Activated CD8-positive, alpha-beta memory T cell treated with anti-CD3 and anti-CD28 coated beads, Interleukin-2, amount 50 U/mL, for 48 hours (primary cell): ENCODE measurements at regions not wholly inside any gene's neighbourhood (a gene's known extent, or its start where the extent isn't known, plus 50 kb on each side); places are given as distances from the start of the nearest gene placed in this dataset.

Experiments used
- DNase-seq: peaks from one replicate; pipeline ENCODE4 v3.0.0-alpha.2; 2020

DNA sequence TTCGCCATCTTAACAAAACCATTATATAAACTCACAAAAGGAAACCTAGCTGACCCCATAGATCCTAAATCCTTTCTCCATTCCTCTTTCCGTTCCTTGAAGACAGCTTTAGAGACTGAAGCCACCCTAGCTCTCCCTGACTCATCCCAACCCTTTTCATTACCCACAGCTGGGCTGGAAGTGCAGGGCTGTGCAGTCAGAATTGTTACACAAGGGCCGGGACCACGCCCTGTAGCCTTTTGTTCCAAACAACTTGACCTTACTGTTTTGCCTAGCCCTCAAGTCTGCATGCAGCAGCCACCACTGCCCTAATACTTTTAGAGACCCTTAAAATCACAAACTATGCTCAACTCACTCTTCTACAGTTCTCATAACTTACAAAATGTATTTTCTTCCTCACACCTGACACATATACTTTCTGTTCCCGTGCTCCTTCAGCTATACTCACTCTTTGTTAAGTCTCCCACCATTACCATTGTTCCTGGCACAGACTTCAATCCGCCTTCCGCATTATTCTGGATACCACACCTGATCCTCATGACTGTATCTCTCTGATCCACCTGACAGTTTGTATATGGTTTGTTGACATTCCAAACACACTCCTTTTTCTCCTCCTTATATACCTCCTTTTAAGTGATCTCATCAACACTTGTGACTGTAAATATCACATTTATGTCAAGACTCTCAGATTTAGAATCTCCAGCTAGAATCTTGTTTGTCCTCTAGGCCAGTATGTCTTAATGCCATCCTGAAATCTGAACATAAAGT lies 208.7 kb downstream of the KITLG start:
- DNase-seq, result no peak

DNA sequence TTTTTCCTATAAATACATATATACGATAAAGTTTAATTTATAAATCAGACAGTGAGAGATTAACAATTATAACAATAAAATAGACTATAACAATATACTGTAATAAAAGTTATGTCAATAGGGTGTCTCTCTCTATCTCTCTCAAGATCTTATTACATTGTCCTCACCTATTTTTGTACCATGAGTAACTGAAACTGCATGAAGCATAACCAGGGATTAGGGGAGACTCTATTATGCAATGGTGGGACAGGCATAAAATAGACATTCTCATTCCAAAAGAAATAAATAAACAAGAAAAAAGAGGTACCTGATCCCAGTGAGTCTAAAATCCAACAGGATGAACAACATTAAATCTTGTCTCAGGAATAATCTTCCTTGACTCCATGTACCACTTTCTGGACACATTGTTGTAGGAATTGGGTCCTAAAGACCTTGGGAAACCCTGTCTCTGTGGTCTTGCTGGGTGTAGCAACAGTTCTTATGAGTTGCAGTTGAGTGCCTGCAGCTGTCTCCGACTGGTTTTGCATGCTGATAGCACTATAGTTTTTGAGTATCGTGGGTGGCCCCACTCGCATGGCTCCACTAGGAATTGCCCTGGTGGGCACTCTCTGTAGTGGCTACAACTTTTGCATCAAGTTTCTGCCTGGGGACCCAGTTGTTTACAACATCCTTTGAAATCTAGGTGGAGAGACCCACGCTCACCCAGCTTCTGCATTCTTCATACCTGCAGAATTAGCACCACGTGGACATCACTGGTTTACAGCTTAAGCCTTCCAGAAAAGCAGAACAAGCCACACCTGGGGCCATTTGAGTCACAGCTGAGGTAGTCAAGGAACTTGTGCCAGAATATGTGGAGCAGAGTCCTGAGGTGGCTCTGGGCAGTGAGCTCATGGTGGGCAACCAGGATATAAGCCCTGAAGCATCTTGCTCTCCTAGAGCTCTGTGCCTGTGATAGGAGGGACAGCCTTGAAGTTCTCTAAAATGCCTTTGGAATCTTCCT lies 204.7 kb downstream of the KITLG start:
- DNase-seq, result no peak

DNA sequence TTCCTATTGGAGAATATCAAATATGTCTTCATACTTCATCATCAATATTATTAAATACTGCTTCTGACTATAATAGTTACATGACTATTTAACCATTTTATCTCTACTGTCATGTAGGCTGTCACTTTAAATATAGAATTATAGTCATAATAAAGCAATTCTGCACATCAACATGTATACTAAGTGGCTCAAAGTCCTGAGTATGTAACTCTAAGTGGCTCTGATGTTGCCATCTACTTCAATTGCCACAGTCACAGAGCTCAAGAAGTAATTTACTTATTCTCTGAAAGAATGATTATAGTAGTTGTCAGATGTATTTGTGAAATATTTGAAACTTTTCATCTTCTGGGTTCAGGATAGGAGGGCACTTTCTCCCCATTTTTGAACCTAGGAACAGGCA lies 202.3 kb downstream of the KITLG start:
- no peak for DNase-seq

DNA sequence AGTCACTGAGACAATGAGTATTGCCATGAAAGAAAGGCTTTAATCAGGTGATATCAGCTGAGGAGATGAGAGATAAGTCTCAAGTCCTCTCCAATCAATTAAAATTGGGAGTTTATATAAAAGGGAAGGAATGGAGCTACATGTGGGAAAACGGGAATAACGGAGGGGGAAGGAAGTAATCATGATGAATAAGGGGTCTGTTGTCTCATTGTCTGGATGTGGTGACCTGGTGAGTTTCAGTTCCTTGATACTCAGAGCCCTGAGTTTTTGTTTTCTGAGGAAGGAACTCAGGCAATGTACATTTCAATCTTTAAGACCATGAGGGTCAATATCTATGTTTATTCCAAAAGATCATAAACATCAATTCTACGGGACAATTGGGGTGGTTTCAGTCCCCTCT lies 198.8 kb downstream of the KITLG start:
- no peak for DNase-seq

DNA sequence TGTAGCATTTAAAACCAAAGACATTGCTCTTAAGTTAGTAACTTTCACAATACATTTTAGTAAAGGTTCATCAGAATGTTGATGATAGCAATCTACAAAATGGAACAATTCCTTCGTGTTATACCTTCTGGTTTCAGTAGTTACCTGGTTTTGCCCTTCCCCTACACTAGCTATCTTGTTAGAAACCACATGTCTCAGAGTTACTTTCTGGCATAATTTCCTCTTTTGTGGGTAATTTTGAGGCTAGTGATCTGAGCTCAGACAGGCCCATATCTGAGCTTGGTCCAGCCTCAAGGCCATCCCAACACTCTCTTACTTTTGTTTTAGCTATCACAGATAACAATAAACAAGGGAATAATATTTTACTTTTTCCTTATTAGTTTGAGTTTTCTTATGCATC lies 196.9 kb downstream of the KITLG start:
- DNase-seq, result no peak

DNA sequence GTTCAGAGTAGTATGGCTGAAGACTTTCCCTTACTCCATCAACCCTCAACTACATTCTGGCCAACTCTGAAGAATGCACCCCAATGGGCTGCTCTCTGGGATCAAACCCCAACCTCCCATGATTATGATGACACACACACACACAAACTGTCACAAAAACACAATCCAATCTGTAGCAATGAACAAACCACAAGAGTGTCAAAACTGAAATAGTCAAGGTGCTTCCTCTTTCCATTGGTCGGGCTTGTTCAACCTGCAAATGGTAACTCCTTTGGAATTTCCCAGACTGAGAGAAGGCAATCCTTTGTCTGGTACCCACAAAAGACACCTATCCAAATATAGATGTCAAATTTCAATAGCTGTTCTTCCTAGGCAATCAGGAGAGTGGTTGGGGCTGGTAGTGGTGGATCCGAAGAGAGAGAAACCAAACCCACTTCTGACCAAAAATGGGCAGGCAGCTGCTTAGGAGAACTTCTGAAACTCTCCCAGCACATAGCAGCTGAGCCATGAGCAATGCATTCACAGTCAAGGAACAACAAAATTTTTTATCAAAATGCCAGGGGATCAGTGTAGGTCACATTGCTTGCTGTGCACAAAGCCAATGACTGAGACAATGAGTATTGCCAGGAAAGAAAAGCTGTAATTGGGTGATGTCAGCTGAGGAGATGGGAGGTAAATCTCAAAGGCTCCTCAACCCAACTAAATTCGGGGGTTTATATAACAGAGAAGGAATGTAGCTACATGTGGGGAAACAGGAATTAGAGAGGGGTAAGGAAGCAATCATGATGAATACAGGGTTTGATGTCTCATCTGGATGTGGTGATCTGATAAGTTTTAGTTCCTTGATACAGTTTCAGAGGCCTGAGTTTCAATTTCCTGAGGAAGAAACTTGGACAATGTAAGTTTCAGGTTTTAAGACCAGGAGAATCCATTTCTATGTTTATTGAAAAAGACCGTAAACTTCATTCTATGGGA lies 191.4 kb downstream of the KITLG start:
- DNase-seq, result no peak

DNA sequence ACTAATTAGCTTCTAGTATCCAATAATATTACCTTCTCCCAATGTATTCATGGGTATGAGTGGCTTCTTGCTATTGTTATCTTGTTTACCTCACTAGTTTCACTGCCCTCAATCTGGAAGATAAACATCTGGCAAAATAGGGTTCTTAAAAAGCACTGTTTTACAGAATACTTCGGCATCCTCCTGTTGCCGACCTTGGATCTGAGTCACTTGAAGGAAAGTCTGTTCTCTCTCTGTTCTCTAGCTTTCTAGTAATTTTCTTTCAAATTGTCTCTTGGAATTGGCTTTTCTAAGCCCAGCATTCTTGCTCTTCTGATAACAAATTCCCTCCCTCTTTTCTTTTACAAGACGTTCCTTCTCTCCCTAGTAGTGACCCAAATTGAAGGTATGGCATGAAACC lies 189.5 kb downstream of the KITLG start:
- no peak for DNase-seq

DNA sequence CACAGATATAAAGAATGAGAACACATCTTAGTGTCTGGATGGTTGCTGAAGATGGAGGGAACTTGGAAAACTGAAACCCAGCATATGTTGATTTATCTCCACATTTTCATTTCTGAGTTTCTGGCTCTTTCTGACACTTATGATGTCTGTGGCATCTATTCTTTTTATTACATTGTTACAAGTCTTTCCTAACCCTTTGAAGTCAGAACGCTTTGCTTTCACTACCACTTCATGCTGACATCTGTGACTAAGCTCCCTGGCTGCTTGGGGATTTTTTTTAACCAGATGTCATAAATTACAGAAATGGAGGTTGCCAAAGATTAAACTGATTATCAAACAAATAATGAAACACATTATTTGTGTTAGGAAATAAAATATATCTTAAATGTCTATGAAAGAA lies 188.7 kb downstream of the KITLG start:
- DNase-seq, result no peak

DNA sequence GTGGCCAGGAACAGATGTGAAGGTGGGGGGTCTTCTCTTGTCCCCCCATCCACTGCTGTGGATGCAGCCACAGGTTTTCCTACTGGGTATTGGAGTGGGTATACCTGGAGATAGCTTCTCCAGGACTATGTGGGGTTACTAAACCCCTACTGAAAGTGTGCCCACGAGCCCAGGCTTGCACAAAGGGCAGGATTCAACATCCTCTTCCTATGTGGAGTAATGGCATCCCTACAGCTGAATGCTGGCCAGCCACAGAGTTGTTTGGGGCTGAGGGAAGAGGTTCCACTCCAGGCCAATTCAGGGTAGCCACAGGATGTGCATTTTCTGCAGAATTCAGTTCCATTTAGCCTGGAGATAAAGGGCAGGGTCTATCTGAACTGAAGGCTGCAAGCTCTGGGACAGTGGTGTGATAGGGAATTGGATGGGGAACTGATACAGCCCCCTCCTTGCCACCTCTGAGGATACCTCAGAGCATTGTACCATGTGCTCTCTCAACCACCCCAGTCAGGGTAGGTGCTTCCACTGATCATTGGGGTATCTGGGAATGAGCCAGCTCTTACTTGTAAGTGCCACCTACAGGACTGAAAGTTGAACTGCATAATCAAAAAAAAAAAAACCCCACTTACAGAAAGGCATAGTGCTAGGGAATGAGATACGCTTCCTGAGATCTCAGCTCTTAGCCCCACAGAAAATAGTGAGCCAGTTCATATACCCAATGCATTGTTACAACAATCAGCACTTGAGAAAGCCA lies 187.1 kb downstream of the KITLG start:
- no peak for DNase-seq

DNA sequence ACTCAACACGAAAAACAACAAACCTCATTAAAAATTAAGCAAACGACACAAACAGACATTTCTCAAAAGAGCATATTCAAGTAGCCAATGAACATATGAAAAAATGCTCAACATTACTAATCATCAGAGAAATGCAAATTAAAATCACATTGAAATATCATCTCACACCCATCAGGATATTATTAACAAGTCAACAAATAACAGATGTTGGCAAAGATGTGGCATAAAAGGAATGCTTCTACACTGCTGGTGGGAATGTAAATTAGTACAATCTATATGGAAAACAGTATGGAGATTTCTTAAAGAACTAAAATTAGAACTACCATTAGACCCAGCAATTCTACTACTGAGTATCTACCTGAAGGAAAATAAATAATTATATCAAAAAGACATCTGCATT lies 182.2 kb downstream of the KITLG start:
- DNase-seq, result no peak

DNA sequence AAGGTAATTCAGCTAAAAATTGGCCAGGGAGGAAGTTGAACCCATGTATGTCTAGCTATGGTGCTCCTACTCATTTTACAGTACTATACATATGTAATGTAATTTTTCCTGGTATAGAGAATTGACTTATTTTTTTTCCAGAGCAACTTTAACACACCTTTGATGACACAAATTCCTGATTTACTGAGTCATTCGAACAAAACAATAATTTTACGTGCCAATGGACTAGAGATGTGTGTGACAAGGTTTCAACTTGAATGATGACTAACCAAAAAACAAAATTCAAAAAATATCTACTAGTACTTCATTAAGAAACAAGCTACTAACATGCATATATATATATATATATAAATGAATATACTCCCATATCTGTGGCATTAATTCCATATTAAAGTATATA lies 180.5 kb downstream of the KITLG start:
- no peak for DNase-seq

DNA sequence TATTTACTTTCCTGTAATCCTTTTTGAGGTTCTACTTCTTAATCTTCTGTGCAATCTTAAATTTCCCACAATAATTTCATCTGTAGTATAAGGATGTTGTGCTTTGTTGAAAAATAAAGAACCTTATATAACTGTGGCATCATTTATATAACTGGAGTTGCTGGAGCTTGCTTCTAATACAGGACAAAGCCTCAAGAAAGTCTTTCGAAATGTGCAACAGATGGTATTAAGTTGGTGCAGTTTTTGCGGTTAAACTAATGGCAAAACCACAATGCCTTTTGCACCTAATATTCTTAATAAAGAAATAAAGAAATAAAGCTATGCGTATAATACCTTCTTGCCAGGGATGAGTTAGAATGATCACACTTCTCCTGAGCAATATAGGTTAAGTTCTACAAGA lies 180.0 kb downstream of the KITLG start:
- no peak for DNase-seq

DNA sequence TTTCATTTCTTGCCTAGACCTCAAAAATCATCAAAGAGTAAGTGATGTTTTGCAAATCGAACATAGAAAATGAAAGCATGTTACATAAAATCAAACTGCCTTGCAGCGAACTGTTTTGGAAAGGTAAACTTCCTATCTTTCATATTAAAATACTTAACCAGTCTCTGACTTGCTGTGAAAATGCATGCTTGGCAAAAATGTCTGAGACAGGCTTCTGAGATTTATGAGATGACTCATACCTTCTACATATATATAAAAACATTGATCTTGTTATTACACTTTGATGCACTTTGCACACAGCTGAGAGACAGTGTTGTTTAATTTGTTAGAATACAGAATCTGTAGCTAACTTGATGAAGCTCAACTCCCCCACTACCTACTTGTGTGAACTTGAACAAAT lies 179.1 kb downstream of the KITLG start:
- DNase-seq, result no peak

DNA sequence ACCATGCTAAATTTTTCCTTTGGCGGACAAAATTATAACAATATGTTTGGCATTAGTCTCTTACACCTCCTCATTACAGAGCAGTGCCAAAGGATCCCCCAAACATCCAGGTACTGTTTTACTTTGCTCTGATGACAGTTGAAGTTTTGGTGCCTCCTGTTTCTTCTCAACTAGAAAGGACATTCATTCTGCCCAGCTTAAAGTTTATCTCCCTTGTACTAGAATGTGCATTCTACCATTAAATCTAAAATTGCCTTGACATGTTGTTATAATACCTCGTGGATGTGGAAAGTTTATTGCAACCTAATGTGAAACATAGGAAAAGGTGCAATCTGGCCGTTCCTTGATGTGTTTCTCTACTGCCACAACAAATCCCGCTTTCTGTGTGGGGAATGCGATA lies 173.4 kb downstream of the KITLG start:
- DNase-seq, result no peak

DNA sequence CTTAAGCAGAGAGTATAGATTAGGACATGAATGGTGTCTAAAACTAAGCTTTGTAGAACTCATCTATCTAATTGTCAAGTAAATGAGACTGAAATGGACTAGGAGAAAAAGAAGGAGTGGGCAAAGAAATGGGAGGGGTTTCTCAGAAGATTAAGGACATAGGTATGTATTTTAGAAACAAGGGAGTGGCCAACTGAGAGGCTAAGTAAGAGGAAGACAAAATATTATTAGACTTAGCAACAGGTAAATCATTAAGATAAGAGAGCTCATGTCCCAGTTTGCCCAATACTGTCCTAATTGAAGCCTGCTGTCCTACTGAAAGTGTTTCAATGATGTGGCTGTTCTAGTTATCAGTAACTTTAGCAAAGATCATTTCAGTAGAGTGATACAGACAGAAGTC lies 171.4 kb downstream of the KITLG start:
- no peak for DNase-seq

DNA sequence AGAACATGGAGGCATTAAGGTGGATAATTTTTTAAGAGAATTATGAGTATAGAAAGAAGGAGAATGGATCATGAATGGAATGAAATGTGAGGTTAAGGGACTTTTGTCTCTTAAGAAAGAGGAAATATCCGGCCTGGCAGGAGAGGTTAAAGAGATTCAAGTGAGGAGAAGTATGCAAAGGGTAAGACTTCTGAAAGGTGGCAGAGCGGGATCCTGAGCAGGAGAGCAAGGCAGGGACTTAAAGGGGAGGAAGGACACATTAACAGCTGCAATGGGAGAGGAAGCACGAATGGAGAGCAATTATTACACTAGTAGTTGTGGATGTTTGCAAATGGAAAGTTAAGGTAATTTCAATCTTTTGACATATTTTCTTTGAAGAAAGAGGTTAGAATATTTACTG lies 171.0 kb downstream of the KITLG start:
- DNase-seq, result no peak

DNA sequence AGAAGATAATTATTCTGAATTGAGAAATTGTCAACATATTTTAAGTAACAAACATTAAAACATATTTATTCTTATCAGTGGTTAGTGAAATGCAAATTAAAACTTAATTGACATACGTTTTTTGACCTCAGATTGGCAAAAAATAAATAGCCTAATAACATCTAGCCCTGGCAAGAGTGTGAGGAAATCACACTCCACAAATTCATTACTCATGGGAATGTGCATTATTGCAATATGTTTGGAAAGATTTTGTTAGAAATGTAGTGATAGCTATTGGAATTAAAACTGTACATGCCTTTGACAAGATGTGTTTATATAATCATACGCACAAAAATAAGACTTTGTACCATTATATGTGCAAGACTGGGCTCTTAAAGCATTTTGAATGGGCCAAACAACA lies 168.6 kb downstream of the KITLG start:
- no peak for DNase-seq

DNA sequence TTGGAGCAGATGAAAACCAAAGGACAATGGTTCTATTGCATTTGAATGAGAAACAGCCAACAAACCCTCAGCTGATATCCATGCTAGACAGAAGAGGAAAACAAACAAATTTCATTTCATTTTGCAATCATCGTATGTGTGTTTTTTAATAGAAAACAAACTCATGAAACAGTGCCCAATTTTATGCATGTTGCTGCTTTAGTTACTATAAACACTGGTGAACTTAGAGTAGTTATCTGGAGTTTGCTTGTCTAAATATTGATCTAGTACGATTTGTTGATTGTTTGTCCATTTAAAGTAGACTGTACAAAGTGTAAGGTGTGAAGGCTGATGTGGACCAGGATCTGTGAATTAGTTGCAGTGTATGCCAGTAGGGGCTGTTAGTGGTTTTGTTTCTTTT lies 166.6 kb downstream of the KITLG start:
- no peak for DNase-seq

DNA sequence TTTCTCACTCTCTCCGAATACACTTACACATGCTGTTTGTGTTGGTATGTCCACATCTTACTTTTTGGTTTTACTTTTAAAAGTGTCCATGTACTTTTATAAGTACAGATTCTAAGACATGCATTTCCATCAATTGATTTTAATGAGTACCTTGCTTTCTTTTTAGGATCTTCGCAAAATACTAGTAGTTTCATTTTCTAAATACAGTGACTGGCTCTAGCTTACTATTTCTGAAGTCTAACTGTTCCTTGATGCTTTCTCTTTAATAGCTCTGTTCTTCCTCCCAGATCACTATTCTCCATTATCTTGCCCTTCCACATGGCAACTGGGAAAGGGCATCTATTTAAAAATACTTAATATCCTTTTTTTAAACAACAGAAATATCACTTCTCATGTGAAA lies 164.1 kb downstream of the KITLG start:
- DNase-seq, result no peak

DNA sequence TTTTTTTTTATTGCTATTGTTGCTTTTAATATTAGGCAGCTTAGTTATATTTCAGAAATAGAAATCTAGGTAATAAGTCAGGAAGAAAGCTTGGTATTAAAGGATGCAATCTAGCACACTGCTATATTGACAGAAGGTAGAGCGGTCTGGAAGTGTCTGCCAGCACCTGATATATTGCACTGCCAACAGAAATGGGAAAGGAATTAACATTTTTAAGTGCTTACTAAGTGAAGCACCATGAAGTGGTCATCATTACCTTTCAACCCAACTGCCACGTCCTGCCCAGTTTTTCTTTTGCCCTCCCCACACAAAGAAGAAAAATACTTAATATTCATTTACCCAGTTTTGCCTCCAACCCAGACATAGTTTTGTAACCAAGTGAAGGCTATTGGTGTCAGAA lies 163.5 kb downstream of the KITLG start:
- DNase-seq, result no peak

DNA sequence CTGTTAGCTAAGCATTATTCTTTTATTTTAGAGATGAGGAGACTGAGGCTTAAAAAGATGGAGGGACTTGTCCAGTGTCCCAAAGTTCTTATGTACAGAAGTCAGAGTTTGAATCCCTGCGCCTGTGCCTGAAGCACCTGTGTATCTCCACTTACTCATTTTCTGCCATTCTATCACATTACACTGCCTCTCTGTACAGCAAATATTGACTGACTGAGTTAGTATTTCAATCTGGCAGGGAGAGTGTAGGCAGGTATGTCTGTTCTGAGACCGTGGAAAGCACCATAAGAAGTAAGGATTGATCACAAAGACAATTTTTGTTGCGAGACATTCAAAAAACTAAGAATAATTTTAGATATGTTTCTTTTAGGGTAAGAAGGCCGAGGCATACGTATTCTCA lies 162.7 kb downstream of the KITLG start:
- DNase-seq, result no peak

DNA sequence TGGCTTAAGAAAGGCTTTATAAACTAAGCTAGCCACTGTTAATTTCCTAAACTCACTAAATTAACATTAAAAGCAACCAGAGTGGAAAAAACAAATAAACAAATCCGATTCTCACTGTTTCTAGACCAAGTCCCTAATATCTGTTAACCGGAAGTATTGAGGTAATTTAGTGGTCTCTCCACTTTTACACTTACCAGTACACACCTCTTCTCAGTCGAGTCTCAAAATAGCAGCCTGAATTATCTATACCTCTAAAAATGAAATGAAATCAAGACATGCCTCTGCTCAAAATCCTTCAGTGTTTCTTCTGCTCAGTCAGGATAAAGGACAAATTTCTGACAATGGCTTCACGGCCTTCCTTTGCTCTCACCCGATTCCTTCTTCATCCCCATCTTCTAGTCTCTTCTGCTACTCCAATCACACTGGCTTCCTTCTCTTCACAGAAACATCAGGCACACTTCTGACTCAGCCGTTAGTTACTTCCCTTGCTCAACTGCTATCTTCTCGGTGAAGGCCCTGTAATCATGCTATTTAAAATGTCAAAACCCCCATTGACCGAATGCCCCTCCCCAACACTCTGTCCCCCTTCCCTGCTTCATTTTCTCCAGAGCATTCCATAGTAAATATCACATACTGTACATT lies 161.3 kb downstream of the KITLG start:
- no peak for DNase-seq
